ENCODE measurements at regions not wholly inside any gene's neighbourhood (a gene's known extent, or its start where the extent isn't known, plus 50 kb on each side); places are given as distances from the start of the nearest gene placed in this dataset.

DNA sequence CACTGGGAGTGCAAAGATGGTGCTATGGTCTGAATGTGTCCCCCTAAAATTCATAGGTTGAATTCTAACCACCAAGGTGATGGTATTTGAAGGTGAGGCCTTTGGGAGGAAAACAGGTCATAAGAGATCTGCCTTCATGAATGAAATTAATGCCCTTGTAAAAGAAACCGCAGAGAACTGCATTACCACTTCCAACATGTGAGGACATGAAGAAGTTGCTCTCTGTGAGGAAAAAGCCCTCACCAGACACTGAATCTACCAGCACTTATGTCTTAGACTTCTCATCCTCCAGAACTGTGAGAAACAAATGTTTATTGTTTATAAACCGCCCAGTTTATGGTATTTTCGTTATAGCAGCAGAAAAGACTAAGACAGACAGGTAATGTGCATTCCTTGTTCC, 224.7 kb upstream of the C1orf87 start:
- Histone ChIP-seq H3K9ac (ENCODE audit: low read length in 3 of 3) (no peak overlapping the region), H3K27me3 (ENCODE audit: control insufficient read depth, insufficient read depth, low read length) (no peaks in the 10 kb centered on the region), H3K36me3 (ENCODE audit: control insufficient read depth in 2 of 3, insufficient read depth in 3 of 3, low read length in 3 of 3) (no peaks in the 10 kb centered on the region), H3K4me3 (ENCODE audit: low read length in 3 of 3) (no peak overlapping the region), H3K4me1 (ENCODE audit: control insufficient read depth in 2 of 3, insufficient read depth in 2 of 3, low read depth in 1 of 3, low read length in 3 of 3) (no peaks in the 10 kb centered on the region), H3K9me3 (ENCODE audit: control insufficient read depth in 2 of 3, insufficient read depth in 1 of 3, low read length in 3 of 3) (peaks cover 0 to 2% (median 0%) of the 10 kb centered on the region in 3 donors), H3K27ac (ENCODE audit: low read depth in 2 of 2, low read length in 2 of 2) (no peak overlapping the region)
- FAIRE-seq (no peak), DNase-seq (no peak)
- TF ChIP-seq, protein P1, sequence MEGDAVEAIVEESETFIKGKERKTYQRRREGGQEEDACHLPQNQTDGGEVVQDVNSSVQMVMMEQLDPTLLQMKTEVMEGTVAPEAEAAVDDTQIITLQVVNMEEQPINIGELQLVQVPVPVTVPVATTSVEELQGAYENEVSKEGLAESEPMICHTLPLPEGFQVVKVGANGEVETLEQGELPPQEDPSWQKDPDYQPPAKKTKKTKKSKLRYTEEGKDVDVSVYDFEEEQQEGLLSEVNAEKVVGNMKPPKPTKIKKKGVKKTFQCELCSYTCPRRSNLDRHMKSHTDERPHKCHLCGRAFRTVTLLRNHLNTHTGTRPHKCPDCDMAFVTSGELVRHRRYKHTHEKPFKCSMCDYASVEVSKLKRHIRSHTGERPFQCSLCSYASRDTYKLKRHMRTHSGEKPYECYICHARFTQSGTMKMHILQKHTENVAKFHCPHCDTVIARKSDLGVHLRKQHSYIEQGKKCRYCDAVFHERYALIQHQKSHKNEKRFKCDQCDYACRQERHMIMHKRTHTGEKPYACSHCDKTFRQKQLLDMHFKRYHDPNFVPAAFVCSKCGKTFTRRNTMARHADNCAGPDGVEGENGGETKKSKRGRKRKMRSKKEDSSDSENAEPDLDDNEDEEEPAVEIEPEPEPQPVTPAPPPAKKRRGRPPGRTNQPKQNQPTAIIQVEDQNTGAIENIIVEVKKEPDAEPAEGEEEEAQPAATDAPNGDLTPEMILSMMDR (IDR thresholded peaks at IDR 0.05; ENCODE audit: borderline replicate concordance, extremely low read depth, insufficient read depth), result no peak
- intact Hi-C loops (cut with DNase I), result no loop called here

DNA sequence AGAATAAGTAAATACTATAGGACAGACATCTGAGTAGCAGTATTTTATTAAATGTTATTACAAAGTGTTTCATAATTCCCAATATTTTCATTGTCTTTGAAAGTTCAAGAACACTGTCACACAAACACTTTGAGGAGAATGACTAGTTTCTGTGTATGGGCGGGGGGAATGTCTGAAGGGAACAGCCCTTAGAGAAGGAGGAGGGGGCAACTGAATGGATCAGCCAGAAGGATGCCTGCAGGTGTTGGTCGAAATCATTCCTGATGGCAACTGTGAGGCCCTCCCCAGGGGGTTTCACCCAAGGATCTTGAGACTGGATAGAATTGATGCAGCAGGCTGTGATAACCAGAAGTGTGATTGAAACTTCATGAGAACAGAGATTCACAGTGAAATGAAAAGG, 223.2 kb upstream of the C1orf87 start:
- no peaks in the 10 kb centered on the region for H3K27me3 ChIP-seq (ENCODE audit: control insufficient read depth, insufficient read depth, low read length)
- no peak for DNase-seq
- no peaks in the 10 kb centered on the region for H3K36me3 ChIP-seq (ENCODE audit: control insufficient read depth in 2 of 3, insufficient read depth in 3 of 3, low read length in 3 of 3)
- H3K9me3 ChIP-seq (ENCODE audit: control insufficient read depth in 2 of 3, insufficient read depth in 1 of 3, low read length in 3 of 3), result no peaks in the 10 kb centered on the region
- FAIRE-seq, result no peak
- intact Hi-C loops (cut with DNase I), result no loop called here
- H3K4me1 ChIP-seq (ENCODE audit: control insufficient read depth in 2 of 3, insufficient read depth in 2 of 3, low read depth in 1 of 3, low read length in 3 of 3), result no peaks in the 10 kb centered on the region
- no peak overlapping the region for H3K27ac ChIP-seq (ENCODE audit: low read depth in 2 of 2, low read length in 2 of 2)
- TF ChIP-seq, protein P1 (IDR thresholded peaks at IDR 0.05; ENCODE audit: borderline replicate concordance, extremely low read depth, insufficient read depth), result no peak
- no peak overlapping the region for H3K4me3 ChIP-seq (ENCODE audit: low read length in 3 of 3)
- H3K9ac ChIP-seq (ENCODE audit: low read length in 3 of 3), result no peak overlapping the region

DNA sequence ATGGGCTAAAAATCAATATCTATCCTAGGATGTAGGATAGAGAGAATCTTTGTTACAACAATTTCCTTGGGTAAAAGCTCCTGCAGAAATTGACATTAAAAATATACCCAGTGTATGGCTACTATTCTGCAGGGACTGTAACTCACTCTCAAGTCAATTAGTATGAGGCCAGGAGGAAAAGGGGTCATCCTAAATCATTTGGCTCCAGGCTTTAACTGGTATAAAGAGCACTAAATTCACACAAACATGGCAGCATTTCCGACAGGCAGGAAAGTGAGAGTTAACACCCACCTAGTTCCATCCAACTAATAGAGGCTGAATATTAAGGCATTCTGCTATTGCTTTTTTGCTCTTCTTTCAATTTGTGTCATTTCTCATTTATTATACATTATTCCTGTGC, 218.6 kb upstream of the C1orf87 start:
- Histone ChIP-seq H3K4me1 (ENCODE audit: control insufficient read depth in 2 of 3, insufficient read depth in 2 of 3, low read depth in 1 of 3, low read length in 3 of 3) (no peaks in the 10 kb centered on the region), H3K9me3 (ENCODE audit: control insufficient read depth in 2 of 3, insufficient read depth in 1 of 3, low read length in 3 of 3) (no peaks in the 10 kb centered on the region), H3K4me3 (ENCODE audit: low read length in 3 of 3) (no peak overlapping the region), H3K9ac (ENCODE audit: low read length in 3 of 3) (no peak overlapping the region), H3K27me3 (ENCODE audit: control insufficient read depth, insufficient read depth, low read length) (no peaks in the 10 kb centered on the region), H3K27ac (ENCODE audit: low read depth in 2 of 2, low read length in 2 of 2) (no peak overlapping the region), H3K36me3 (ENCODE audit: control insufficient read depth in 2 of 3, insufficient read depth in 3 of 3, low read length in 3 of 3) (no peaks in the 10 kb centered on the region)
- TF ChIP-seq, protein P1 (IDR thresholded peaks at IDR 0.05; ENCODE audit: borderline replicate concordance, extremely low read depth, insufficient read depth), result no peak
- FAIRE-seq (no peak), DNase-seq (no peak)
- intact Hi-C loops (cut with DNase I), result no loop called here

DNA sequence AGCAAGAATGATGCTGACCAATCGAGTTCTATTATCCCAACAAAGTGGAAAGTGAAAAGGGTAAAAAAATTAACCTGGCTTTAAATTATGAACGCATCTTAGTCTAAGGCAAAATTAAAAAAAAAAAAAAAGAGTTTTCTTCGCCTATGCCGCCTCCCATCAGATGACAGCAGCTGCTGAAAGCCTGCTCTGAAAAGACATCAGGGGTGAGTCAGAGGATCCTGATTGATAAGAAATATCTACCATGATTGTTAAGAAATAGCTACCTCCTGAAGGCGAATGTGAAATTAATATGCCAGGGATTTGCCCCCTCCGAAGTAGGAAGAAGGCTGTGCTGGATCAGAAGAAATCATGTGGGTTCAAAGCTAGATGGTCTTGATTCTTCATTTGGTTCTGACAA, 216.8 kb upstream of the C1orf87 start:
- TF ChIP-seq, protein P1 (IDR thresholded peaks at IDR 0.05; ENCODE audit: borderline replicate concordance, extremely low read depth, insufficient read depth), result no peak
- no peak overlapping the region for H3K27ac ChIP-seq (ENCODE audit: low read depth in 2 of 2, low read length in 2 of 2)
- H3K27me3 ChIP-seq (ENCODE audit: control insufficient read depth, insufficient read depth, low read length), result no peaks in the 10 kb centered on the region
- H3K9me3 ChIP-seq (ENCODE audit: control insufficient read depth in 2 of 3, insufficient read depth in 1 of 3, low read length in 3 of 3), result no peaks in the 10 kb centered on the region
- no peak overlapping the region for H3K9ac ChIP-seq (ENCODE audit: low read length in 3 of 3)
- H3K36me3 ChIP-seq (ENCODE audit: control insufficient read depth in 2 of 3, insufficient read depth in 3 of 3, low read length in 3 of 3), result no peaks in the 10 kb centered on the region
- no peaks in the 10 kb centered on the region for H3K4me1 ChIP-seq (ENCODE audit: control insufficient read depth in 2 of 3, insufficient read depth in 2 of 3, low read depth in 1 of 3, low read length in 3 of 3)
- no peak overlapping the region for H3K4me3 ChIP-seq (ENCODE audit: low read length in 3 of 3)
- DNase-seq (no peak), FAIRE-seq (no peak)
- intact Hi-C loops (cut with DNase I), result no loop called here
